DOHH2 (cell line): ENCODE measurements at regions not wholly inside any gene's neighbourhood (a gene's known extent, or its start where the extent isn't known, plus 50 kb on each side); places are given as distances from the start of the nearest gene placed in this dataset.

Experiments
- H3F3A ChIP-seq: fragments of 200-600 bp; sonication (generic), shearing (Covaris generic); 2 replicates; pipeline ENCODE4 v1.6.0; 2016; ENCODE audit warnings: antibody characterized with exemption, mild to moderate bottlenecking; ENCODE audit not compliant: control insufficient read depth, insufficient read depth
- H3K27ac ChIP-seq: fragments of 200-600 bp; sonication (generic); 2 replicates; pipeline ENCODE4 v1.5.1; 2014; ENCODE audit warnings: low read depth, mild to moderate bottlenecking, low read length, moderate library complexity
- H3K27me3 ChIP-seq: fragments of 200-600 bp; sonication (generic); 2 replicates; pipeline ENCODE4 v1.6.1; 2014; ENCODE audit warnings: mild to moderate bottlenecking, low read length, mixed read lengths; ENCODE audit not compliant: control insufficient read depth
- H3K36me3 ChIP-seq: fragments of 200-600 bp; sonication (generic); 2 replicates; pipeline ENCODE4 v1.6.1; 2014; ENCODE audit warnings: mild to moderate bottlenecking, low read length, moderate library complexity, mixed read lengths; ENCODE audit not compliant: control insufficient read depth
- H3K4me1 ChIP-seq: fragments of 200-600 bp; sonication (generic); 2 replicates; pipeline ENCODE4 v1.6.1; 2014; ENCODE audit warnings: mild to moderate bottlenecking, low read length, mixed read lengths; ENCODE audit not compliant: control insufficient read depth
- H3K4me2 ChIP-seq: fragments of 200-600 bp; sonication (generic); 2 replicates; pipeline ENCODE4 v1.6.0; 2014; ENCODE audit warnings: mild to moderate bottlenecking, low read length, moderate library complexity
- H3K4me3 ChIP-seq: fragments of 200-600 bp; sonication (generic); 2 replicates; pipeline ENCODE4 v1.5.1; 2014; ENCODE audit warnings: mild to moderate bottlenecking, low read length, mixed read lengths
- H3K79me2 ChIP-seq: fragments of 200-600 bp; sonication (generic); 2 replicates; pipeline ENCODE4 v1.6.1; 2014; ENCODE audit warnings: mild to moderate bottlenecking, low read length, mixed read lengths; ENCODE audit not compliant: control insufficient read depth
- H3K9me2 ChIP-seq: fragments of 200-600 bp; sonication (generic); replicated peaks from 2 replicates; pipeline ENCODE4 v1.6.1; 2014; ENCODE audit warnings: mild to moderate bottlenecking, low read length, mixed read lengths; ENCODE audit not compliant: control insufficient read depth
- H3K9me3 ChIP-seq: fragments of 200-600 bp; sonication (generic); 2 replicates; pipeline ENCODE4 v1.6.1; 2014; ENCODE audit warnings: antibody characterized with exemption, low read length, mixed read lengths; ENCODE audit not compliant: control insufficient read depth, insufficient read depth
- H4K20me1 ChIP-seq: fragments of 200-600 bp; sonication (generic); 2 replicates; pipeline ENCODE4 v1.6.0; 2014; ENCODE audit warnings: low read depth, mild to moderate bottlenecking, antibody characterized with exemption, low read length, moderate library complexity; ENCODE audit not compliant: control insufficient read depth, insufficient read depth
- CTCF ChIP-seq: fragments of 200-600 bp; sonication (generic); IDR thresholded peaks from one replicate; pipeline ENCODE4 v1.5.1; 2014; ENCODE audit warnings: antibody characterized with exemption, mild to moderate bottlenecking, low read depth, low read length; ENCODE audit not compliant: poor library complexity, severe bottlenecking
- EZH2phosphoT487 ChIP-seq: fragments of 200-600 bp; sonication (generic); IDR thresholded peaks from 2 replicates; pipeline ENCODE4 v1.6.1; 2017; ENCODE audit warnings: borderline replicate concordance, mild to moderate bottlenecking, antibody characterized with exemption, low read length, moderate library complexity, mixed read lengths

- Histone ChIP-seq H3F3A (no peaks in the 10 kb centered on the region), H4K20me1 (no peaks in the 10 kb centered on the region), H3K4me2 (no peak overlapping the region), H3K36me3 (no peaks in the 10 kb centered on the region), H3K9me3 (no peaks in the 10 kb centered on the region), H3K4me1 (no peaks in the 10 kb centered on the region), H3K9me2 (no peaks in the 10 kb centered on the region), H3K27ac (no peak overlapping the region), H3K4me3 (no peak overlapping the region), H3K79me2 (no peaks in the 10 kb centered on the region), H3K27me3 (no peaks in the 10 kb centered on the region)
- no peak for TF ChIP-seq CTCF
- TF ChIP-seq EZH2phosphoT487, result no peak
Measured at GRCh38 chr5:109928811-109929210, 239.1 kb downstream of the MAN2A1 start.

GRCh38 chr5:109929376-109929775 is 239.6 kb downstream of the MAN2A1 start:
- H4K20me1 ChIP-seq, result no peaks in the 10 kb centered on the region
- no peaks in the 10 kb centered on the region for H3K9me3 ChIP-seq
- H3K4me1 ChIP-seq, result no peaks in the 10 kb centered on the region
- H3K4me2 ChIP-seq, result no peak overlapping the region
- H3F3A ChIP-seq, result no peaks in the 10 kb centered on the region
- H3K4me3 ChIP-seq, result no peak overlapping the region
- TF ChIP-seq EZH2phosphoT487, result no peak
- no peak for TF ChIP-seq CTCF
- H3K36me3 ChIP-seq, result no peaks in the 10 kb centered on the region
- H3K9me2 ChIP-seq, result no peaks in the 10 kb centered on the region
- no peaks in the 10 kb centered on the region for H3K79me2 ChIP-seq
- no peaks in the 10 kb centered on the region for H3K27me3 ChIP-seq
- H3K27ac ChIP-seq, result no peak overlapping the region

GRCh38 chr5:109929911-109930310 is 240.2 kb downstream of the MAN2A1 start:
- no peak overlapping the region for H3K27ac ChIP-seq
- no peak overlapping the region for H3K4me3 ChIP-seq
- no peaks in the 10 kb centered on the region for H3K27me3 ChIP-seq
- TF ChIP-seq EZH2phosphoT487, result no peak
- no peaks in the 10 kb centered on the region for H4K20me1 ChIP-seq
- H3K4me1 ChIP-seq, result no peaks in the 10 kb centered on the region
- no peaks in the 10 kb centered on the region for H3K79me2 ChIP-seq
- no peaks in the 10 kb centered on the region for H3K9me3 ChIP-seq
- H3K9me2 ChIP-seq, result no peaks in the 10 kb centered on the region
- H3K4me2 ChIP-seq, result no peak overlapping the region
- H3F3A ChIP-seq, result no peaks in the 10 kb centered on the region
- no peaks in the 10 kb centered on the region for H3K36me3 ChIP-seq

GRCh38 chr5:109931049-109931780 is 241.5 kb downstream of the MAN2A1 start:
- TF ChIP-seq EZH2phosphoT487 (no peak), CTCF (no peak)
- Histone ChIP-seq H3K79me2 (no peaks in the 10 kb centered on the region), H3K9me3 (no peaks in the 10 kb centered on the region), H3K9me2 (no peaks in the 10 kb centered on the region), H3K4me1 (no peaks in the 10 kb centered on the region), H3F3A (no peaks in the 10 kb centered on the region), H3K4me2 (no peak overlapping the region), H3K27me3 (no peaks in the 10 kb centered on the region), H4K20me1 (no peaks in the 10 kb centered on the region), H3K27ac (no peak overlapping the region), H3K4me3 (no peak overlapping the region), H3K36me3 (no peaks in the 10 kb centered on the region)
